ENCODE measurements at regions not wholly inside any gene's neighbourhood (a gene's known extent, or its start where the extent isn't known, plus 50 kb on each side); places are given as distances from the start of the nearest gene placed in this dataset.

DNA sequence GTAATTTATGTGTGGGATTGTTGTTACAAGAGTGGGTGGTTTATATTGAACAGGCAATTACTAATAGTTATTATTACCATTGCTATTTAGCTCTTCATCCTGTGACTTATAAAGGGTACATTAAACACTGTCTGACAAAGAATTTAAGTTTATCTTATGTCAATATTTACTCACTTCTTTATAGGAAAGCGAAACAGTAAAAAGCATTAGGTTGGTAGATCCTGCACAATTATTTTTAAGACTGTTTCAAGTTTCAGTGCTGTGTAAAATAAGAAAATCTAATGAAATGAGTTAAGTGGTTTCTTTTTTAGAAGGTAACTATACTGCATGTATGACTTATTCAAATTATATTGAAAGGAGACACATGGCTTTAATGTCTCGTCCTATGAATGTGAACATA, 135.8 kb upstream of the MAP3K7 start:
- Histone ChIP-seq H4K20me1 (ENCODE audit: insufficient read depth, low read length) (no peaks in the 10 kb centered on the region), H3K4me1 (ENCODE audit: low read length) (no peaks in the 10 kb centered on the region), H2AFZ (ENCODE audit: low read length) (no peak overlapping the region), H3K36me3 (replicated peaks; ENCODE audit: insufficient read depth, low read length) (no peaks in the 10 kb centered on the region), H3K27ac (ENCODE audit: low read length) (no peak overlapping the region), H3K4me3 (ENCODE audit: low read length) (no peak overlapping the region), H3K4me2 (ENCODE audit: low read depth, low read length) (no peak overlapping the region), H3K9ac (ENCODE audit: low read length) (no peak overlapping the region), H3F3A (ENCODE audit: insufficient read depth, low read length) (no peaks in the 10 kb centered on the region), H3K9me2 (replicated peaks; ENCODE audit: insufficient read depth, low read length) (no peaks in the 10 kb centered on the region), H3K79me2 (ENCODE audit: low read length) (no peaks in the 10 kb centered on the region), H3K9me3 (replicated peaks; ENCODE audit: insufficient read depth, low read length) (no peaks in the 10 kb centered on the region), H3K27me3 (replicated peaks; ENCODE audit: insufficient read depth, low read length) (no peaks in the 10 kb centered on the region)
- no peak for TF ChIP-seq EZH2phosphoT487 (IDR thresholded peaks at IDR 0.05; ENCODE audit: low read length)
- TF ChIP-seq EZH2 (optimal IDR thresholded peaks at IDR 0.05; ENCODE audit: low read depth, low read length), result no peak
- TF ChIP-seq, protein P1, sequence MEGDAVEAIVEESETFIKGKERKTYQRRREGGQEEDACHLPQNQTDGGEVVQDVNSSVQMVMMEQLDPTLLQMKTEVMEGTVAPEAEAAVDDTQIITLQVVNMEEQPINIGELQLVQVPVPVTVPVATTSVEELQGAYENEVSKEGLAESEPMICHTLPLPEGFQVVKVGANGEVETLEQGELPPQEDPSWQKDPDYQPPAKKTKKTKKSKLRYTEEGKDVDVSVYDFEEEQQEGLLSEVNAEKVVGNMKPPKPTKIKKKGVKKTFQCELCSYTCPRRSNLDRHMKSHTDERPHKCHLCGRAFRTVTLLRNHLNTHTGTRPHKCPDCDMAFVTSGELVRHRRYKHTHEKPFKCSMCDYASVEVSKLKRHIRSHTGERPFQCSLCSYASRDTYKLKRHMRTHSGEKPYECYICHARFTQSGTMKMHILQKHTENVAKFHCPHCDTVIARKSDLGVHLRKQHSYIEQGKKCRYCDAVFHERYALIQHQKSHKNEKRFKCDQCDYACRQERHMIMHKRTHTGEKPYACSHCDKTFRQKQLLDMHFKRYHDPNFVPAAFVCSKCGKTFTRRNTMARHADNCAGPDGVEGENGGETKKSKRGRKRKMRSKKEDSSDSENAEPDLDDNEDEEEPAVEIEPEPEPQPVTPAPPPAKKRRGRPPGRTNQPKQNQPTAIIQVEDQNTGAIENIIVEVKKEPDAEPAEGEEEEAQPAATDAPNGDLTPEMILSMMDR (IDR thresholded peaks at IDR 0.05; ENCODE audit: low read length), result no peak
- DNase-seq, result no peak

DNA sequence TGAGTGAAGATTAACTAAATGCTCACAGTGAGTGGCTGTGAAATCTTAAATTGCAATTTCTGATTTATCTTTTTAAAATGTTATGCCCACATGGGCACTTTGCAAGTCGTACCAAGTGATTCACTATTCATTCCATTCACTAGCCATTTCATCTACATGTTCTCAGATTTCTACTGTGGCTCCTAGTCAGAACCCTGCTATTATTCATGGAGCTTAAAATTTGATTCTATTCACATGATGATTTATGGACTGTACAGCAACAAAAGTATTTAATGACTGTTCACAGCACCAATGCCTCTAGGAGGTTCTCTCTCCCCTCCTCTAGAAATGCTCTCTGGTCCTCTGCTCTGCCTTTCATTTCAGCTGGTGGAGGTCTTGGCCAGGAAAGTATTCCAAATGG, 133.5 kb upstream of the MAP3K7 start:
- Histone ChIP-seq H3K79me2 (ENCODE audit: low read length) (no peaks in the 10 kb centered on the region), H3K9me3 (replicated peaks; ENCODE audit: insufficient read depth, low read length) (no peaks in the 10 kb centered on the region)
- no peak for TF ChIP-seq EZH2 (optimal IDR thresholded peaks at IDR 0.05; ENCODE audit: low read depth, low read length)
- TF ChIP-seq, protein P1 (IDR thresholded peaks at IDR 0.05; ENCODE audit: low read length), result no peak
- TF ChIP-seq EZH2phosphoT487 (IDR thresholded peaks at IDR 0.05; ENCODE audit: low read length), result no peak

DNA sequence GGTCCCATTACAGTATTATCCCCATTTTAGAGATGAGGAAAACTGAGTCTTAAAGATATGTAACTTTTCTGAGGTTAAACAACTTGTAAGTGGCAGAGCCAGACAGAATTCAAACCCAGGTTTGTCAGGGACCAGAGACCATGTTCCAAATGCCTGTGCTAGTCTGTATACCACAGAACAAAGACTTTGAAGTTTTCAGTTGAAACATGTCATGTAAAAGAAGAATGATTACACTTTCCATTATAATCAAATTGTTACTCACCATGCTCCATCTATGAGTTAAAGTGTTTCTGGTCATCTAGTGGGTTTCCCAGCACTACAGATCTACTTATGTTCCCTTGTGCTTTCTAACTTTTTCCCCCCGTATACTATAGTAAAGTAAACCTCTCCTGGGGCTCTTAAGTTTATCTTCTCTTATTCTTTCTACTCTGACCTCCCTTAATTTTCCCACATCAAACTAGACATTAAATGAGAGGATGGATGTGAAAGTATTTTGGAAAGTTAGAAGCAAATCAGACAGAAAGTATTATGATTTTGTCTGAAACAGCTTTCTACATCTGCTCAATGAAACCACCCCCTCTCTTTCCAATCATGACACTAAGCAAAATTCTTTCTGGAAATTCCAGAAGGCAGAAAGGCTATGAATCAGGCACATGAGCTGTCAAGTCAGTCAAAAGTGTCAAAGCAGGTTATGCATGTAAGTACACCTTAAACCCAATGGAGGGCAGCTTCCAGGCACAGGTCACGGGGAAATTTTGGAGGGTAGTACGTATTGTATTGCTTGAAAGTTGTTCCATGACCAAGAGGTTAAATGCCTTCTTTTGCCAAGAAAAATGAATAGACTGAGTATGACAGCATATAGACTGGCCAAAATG, 132.7 kb upstream of the MAP3K7 start:
- no peaks in the 10 kb centered on the region for H4K20me1 ChIP-seq (ENCODE audit: insufficient read depth, low read length)
- no peaks in the 10 kb centered on the region for H3F3A ChIP-seq (ENCODE audit: insufficient read depth, low read length)
- no peaks in the 10 kb centered on the region for H3K9me3 ChIP-seq (replicated peaks; ENCODE audit: insufficient read depth, low read length)
- H3K36me3 ChIP-seq (replicated peaks; ENCODE audit: insufficient read depth, low read length), result no peaks in the 10 kb centered on the region
- H3K4me3 ChIP-seq (ENCODE audit: low read length), result no peak overlapping the region
- no peaks in the 10 kb centered on the region for H3K4me1 ChIP-seq (ENCODE audit: low read length)
- no peak for DNase-seq
- H3K27me3 ChIP-seq (replicated peaks; ENCODE audit: insufficient read depth, low read length), result no peaks in the 10 kb centered on the region
- no peaks in the 10 kb centered on the region for H3K79me2 ChIP-seq (ENCODE audit: low read length)
- H3K9ac ChIP-seq (ENCODE audit: low read length), result no peak overlapping the region
- no peak overlapping the region for H3K4me2 ChIP-seq (ENCODE audit: low read depth, low read length)
- no peak overlapping the region for H2AFZ ChIP-seq (ENCODE audit: low read length)
- no peak overlapping the region for H3K27ac ChIP-seq (ENCODE audit: low read length)
- TF ChIP-seq EZH2phosphoT487 (IDR thresholded peaks at IDR 0.05; ENCODE audit: low read length) (no peak), EZH2 (optimal IDR thresholded peaks at IDR 0.05; ENCODE audit: low read depth, low read length) (no peak)
- TF ChIP-seq, protein P1 (IDR thresholded peaks at IDR 0.05; ENCODE audit: low read length), result no peak
- no peaks in the 10 kb centered on the region for H3K9me2 ChIP-seq (replicated peaks; ENCODE audit: insufficient read depth, low read length)

More for the DNA sequence above, 133.5 kb upstream of the MAP3K7 start:
- Histone ChIP-seq H3F3A (ENCODE audit: insufficient read depth, low read length) (no peaks in the 10 kb centered on the region), H3K4me1 (ENCODE audit: low read length) (no peaks in the 10 kb centered on the region), H3K27me3 (replicated peaks; ENCODE audit: insufficient read depth, low read length) (no peaks in the 10 kb centered on the region), H2AFZ (ENCODE audit: low read length) (no peak overlapping the region), H3K9me2 (replicated peaks; ENCODE audit: insufficient read depth, low read length) (no peaks in the 10 kb centered on the region), H3K4me3 (ENCODE audit: low read length) (no peak overlapping the region), H3K4me2 (ENCODE audit: low read depth, low read length) (no peak overlapping the region), H3K27ac (ENCODE audit: low read length) (no peak overlapping the region), H4K20me1 (ENCODE audit: insufficient read depth, low read length) (no peaks in the 10 kb centered on the region), H3K9ac (ENCODE audit: low read length) (no peak overlapping the region), H3K36me3 (replicated peaks; ENCODE audit: insufficient read depth, low read length) (no peaks in the 10 kb centered on the region)
- no peak for DNase-seq

Measured in MM.1S (cell line).